Fibroblast of villous mesenchyme (primary cell): ENCODE measurements at regions not wholly inside any gene's neighbourhood (a gene's known extent, or its start where the extent isn't known, plus 50 kb on each side); places are given as distances from the start of the nearest gene placed in this dataset.

ENCODE experiments used
- DNase-seq: peaks from one replicate; pipeline ENCODE4 v3.0.0-alpha.2; 2010; ENCODE audit warnings: low read depth
- H3K4me3 ChIP-seq: 2 replicates; pipeline ENCODE4 v1.5.1; 2011; ENCODE audit warnings: low read depth, mild to moderate bottlenecking, low read length
- TF ChIP-seq, protein P1 (sequence below): IDR thresholded peaks from 2 replicates; pipeline ENCODE4 v1.5.1; 2012; ENCODE audit warnings: low read depth, mild to moderate bottlenecking, low read length; ENCODE audit not compliant: insufficient read depth

DNA sequence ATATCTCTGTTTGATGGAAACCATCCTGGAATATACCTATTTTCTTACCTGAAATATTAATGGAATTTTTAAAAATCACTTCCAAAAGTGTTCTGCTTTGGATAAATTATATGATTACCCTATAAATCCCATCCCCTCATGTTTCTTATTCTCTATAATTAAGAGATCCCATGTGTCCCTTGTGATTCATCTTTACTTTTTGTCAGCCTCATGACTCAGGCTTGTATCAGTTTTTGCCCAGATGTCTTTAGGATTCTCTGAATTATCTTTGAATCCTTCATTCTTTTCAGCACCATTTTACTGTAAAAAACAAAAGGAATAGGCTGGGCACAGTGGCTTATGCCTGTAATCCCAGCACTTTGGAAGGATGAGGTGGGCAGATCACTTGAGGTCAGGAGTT is 804.5 kb upstream of the CITED2 start:
- peak; percentile 46 for DNase-seq
- H3K4me3 ChIP-seq, result no peak overlapping the region
- TF ChIP-seq, protein P1, sequence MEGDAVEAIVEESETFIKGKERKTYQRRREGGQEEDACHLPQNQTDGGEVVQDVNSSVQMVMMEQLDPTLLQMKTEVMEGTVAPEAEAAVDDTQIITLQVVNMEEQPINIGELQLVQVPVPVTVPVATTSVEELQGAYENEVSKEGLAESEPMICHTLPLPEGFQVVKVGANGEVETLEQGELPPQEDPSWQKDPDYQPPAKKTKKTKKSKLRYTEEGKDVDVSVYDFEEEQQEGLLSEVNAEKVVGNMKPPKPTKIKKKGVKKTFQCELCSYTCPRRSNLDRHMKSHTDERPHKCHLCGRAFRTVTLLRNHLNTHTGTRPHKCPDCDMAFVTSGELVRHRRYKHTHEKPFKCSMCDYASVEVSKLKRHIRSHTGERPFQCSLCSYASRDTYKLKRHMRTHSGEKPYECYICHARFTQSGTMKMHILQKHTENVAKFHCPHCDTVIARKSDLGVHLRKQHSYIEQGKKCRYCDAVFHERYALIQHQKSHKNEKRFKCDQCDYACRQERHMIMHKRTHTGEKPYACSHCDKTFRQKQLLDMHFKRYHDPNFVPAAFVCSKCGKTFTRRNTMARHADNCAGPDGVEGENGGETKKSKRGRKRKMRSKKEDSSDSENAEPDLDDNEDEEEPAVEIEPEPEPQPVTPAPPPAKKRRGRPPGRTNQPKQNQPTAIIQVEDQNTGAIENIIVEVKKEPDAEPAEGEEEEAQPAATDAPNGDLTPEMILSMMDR, result no peak

DNA sequence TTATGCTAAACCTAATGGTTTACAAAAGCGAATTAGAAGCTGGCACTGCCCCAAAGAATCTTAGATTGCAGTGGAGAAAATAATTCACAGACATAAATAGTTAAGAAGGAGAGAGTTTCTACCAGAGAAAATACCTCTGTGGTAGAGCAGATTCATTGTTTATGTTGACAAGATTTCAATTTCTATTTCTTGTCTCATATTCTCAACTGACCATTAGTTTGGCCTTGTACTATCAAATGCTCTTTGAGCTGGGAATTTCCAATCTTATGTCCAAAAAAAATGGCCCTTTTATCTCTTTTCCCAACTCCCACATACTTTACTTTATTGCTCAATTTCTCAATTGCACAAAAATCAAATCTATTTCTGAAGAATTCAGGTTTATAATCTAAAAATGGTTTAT is 804.1 kb upstream of the CITED2 start:
- DNase-seq, result peak; percentile 45
- TF ChIP-seq, protein P1, result no peak

DNA sequence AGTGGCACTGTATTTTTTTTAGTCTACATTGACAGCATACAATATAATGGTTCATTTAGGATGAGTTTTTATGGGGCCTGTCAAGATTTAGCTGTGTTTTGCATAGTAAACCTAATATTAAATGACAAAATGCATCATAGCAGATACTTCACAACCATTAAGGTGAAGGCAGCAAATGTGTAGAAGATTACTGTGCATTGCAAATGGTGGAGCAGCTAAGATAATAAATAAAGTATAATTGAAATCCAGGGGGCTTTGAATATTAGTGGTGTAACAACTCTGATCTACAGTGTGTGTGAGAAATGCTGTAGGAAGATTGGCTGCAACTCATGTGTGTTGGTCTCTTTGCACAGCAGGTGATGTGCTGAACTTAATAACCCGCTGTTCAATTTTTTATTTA is 801.9 kb upstream of the CITED2 start:
- TF ChIP-seq, protein P1, result no peak
- DNase-seq, result no peak
- H3K4me3 ChIP-seq, result no peak overlapping the region

More for the DNA sequence above, 804.1 kb upstream of the CITED2 start:
- no peak overlapping the region for H3K4me3 ChIP-seq

DNA sequence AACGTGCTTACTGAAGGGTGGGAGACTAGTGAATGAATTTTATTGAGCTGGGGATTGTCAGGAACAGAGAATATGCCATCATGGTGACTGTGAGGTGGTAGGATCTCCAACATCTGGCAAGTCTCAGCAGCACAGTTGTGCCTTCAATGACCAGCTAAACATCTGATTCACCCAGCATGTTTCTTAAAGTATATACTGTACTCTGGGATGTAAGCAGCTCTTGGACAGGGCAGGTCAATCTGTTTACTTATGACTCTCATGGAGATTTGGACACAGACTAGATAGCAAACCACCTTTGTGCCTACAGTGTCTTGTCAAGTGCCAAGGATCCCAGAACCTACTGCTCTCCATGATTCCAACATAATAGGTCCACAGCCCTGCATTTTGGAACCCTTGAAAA is 801.0 kb upstream of the CITED2 start:
- H3K4me3 ChIP-seq, result no peak overlapping the region
- TF ChIP-seq, protein P1, result no peak
- peak; percentile 26 for DNase-seq

DNA sequence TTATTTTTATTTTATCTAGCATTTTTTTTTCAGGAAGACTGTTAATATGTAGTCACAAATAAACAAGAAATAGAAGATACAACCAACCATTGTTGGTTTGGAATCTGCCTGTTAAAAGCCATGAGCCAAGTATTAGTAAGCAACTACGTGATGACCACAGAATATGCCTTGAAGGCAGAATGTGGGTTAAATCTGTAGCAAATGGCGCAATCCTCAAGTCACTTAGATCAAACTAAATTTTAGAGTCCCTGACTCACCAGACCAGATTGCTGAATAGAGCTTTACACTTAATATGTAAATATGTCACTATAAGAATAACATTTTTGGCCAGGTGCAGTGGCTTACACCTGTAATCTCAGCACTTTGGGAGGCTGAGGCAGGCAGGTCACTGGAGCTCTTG is 800.1 kb upstream of the CITED2 start:
- DNase-seq, result peak; percentile 95
- TF ChIP-seq, protein P1, result no peak
- no peak overlapping the region for H3K4me3 ChIP-seq

DNA sequence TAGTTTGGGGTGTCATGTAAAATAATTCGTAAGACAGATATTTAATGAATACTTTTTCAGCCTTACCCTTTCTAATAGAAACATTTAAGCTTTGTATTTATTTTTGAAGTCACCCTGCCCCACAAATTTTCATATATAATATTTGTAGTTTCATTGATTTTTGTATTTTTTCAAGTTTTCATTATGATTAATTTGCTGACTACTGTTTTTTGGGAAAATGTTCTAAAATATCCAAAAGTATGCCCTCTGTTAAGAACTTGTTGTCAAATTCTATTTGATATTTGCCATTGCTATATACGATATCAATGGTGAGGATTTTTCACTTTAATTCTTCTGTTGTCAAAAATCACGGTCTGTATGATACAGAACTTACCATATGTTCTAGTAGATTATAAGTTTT is 793.9 kb upstream of the CITED2 start:
- H3K4me3 ChIP-seq, result no peak overlapping the region
- DNase-seq, result no peak
- TF ChIP-seq, protein P1, result no peak

DNA sequence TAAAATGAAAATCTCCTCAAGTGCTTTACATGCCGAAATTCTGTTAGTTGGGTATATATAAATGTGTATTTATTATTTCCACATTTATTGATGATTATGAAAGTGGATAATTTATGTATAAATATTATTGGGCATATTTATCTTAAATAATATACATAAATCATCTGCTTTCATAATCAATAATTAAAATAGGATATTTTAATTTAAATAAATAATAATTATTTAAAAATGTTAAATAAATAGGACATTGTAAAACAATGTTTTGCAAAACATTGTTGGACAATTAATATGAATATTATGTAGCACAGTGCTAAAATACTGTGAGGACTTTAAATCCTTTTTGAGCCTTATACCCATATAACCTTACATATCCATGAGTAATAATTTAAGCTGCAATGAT is 786.5 kb upstream of the CITED2 start:
- DNase-seq, result no peak
- TF ChIP-seq, protein P1, result no peak
- no peak overlapping the region for H3K4me3 ChIP-seq
